Spleen (tissue), 7 donors: ENCODE measurements at regions not wholly inside any gene's neighbourhood (a gene's known extent, or its start where the extent isn't known, plus 50 kb on each side); places are given as distances from the start of the nearest gene placed in this dataset.

ENCODE experiments used
- POLR2A ChIP-seq, 3 donors: fragments of 450-650 bp; IDR thresholded peaks; one replicate each; pipeline ENCODE4 v1.5.1; 2017; ENCODE audit warnings: antibody characterized with exemption in 3 of 3, mild to moderate bottlenecking in 1 of 3
- POLR2AphosphoS5 ChIP-seq, 3 donors: sonication (generic); formaldehyde crosslinking; IDR thresholded peaks; one replicate each; pipeline ENCODE4 v1.5.1; 2017; ENCODE audit warnings: antibody characterized with exemption in 3 of 3
- TF ChIP-seq, protein P1 (sequence below), 11 experiments: fragments of 200-600 bp in 7 of 11; fragments of 450-650 bp in 4 of 11; sonication (generic) in 4 of 11; IDR thresholded peaks in 8 of 11; conservative IDR thresholded peaks in 3 of 11; 1 replicate in 7 of 11; 2 replicates in 4 of 11; pipeline versions ENCODE4 v1.4.0 to v1.8.0; 2016 to 2021; ENCODE audit warnings: antibody characterized with exemption in 11 of 11, inconsistent platforms in 4 of 11, mild to moderate bottlenecking in 1 of 11
- donor health status: DM: no; HTN: no; CAD: no; lungs with moderate emphysema.
- donor health status: DM: no; HTN: no; CAD: no.
- donor health status: DM: no; HTN: no; CAD: no.

DNA sequence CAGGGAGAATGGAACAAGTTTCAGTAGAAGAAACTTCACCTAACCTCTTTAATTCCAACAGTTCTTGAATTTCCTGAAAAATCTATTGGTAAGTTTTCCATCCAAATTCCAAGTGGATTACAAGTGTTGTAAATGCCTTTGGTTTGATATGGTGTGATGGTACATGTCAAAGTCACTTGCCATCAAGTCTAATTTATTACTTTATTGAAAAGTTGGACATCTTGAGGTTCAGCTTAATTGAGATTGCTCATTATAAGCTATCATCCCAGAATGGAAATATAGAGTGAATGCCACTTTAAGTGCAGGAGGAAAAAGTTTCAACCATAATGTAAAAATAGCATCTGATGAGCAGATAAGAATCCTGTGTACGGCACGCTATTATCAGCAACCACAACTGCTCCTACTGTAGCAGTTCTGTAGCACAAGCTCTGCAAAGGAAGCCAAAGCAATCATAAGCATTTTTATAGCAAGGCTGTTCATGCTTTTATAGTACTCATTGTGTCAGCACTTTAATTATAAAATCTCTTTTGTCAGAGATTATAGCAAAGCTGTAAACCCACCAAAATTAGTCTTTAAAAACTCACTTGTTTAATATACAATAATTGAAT is 991.8 kb upstream of the PHF14 start:
- TF ChIP-seq, protein P1, sequence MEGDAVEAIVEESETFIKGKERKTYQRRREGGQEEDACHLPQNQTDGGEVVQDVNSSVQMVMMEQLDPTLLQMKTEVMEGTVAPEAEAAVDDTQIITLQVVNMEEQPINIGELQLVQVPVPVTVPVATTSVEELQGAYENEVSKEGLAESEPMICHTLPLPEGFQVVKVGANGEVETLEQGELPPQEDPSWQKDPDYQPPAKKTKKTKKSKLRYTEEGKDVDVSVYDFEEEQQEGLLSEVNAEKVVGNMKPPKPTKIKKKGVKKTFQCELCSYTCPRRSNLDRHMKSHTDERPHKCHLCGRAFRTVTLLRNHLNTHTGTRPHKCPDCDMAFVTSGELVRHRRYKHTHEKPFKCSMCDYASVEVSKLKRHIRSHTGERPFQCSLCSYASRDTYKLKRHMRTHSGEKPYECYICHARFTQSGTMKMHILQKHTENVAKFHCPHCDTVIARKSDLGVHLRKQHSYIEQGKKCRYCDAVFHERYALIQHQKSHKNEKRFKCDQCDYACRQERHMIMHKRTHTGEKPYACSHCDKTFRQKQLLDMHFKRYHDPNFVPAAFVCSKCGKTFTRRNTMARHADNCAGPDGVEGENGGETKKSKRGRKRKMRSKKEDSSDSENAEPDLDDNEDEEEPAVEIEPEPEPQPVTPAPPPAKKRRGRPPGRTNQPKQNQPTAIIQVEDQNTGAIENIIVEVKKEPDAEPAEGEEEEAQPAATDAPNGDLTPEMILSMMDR (IDR thresholded peaks at IDR 0.05 in 8 of 11, conservative IDR thresholded peaks at IDR 0.05 in 3 of 11) = no peak
- TF ChIP-seq POLR2AphosphoS5 (IDR thresholded peaks at IDR 0.05) = no peak
- TF ChIP-seq POLR2A (IDR thresholded peaks at IDR 0.05) = no peak
